ENCODE measurements at regions not wholly inside any gene's neighbourhood (a gene's known extent, or its start where the extent isn't known, plus 50 kb on each side); places are given as distances from the start of the nearest gene placed in this dataset.
"Not testable (repeated sequence)": the region's sequence is repeated elsewhere in the genome, so short reads cannot be mapped to it uniquely, and the experiment has no call there.

GRCh38 chr21:41582866-41583265 lies 74.9 kb upstream of the TMPRSS2 start:
- no peak for DNase-seq

GRCh38 chr21:41582298-41582840 lies 74.4 kb upstream of the TMPRSS2 start:
- DNase-seq, result no peak

- no peak for DNase-seq
Observed at GRCh38 chr21:41581592-41582228, 73.8 kb upstream of the TMPRSS2 start.

GRCh38 chr21:41580758-41581554 lies 73.0 kb upstream of the TMPRSS2 start:
- no peak for DNase-seq

GRCh38 chr21:41579692-41580091 lies 71.7 kb upstream of the TMPRSS2 start:
- no peak for DNase-seq

- DNase-seq, result no peak
Observed at GRCh38 chr21:41578716-41579115, 70.8 kb upstream of the TMPRSS2 start.

- DNase-seq, result no peak
Observed at GRCh38 chr21:41578083-41578482, 70.1 kb upstream of the TMPRSS2 start.

GRCh38 chr21:41576013-41576615 lies 68.2 kb upstream of the TMPRSS2 start:
- no peak for DNase-seq

- no peak for DNase-seq
Observed at GRCh38 chr21:41573902-41574690, 66.1 kb upstream of the TMPRSS2 start.

- DNase-seq, result no peak
Observed at GRCh38 chr21:41571938-41572510, 64.1 kb upstream of the TMPRSS2 start.

- DNase-seq, result no peak
Observed at GRCh38 chr21:41570791-41571355, 62.9 kb upstream of the TMPRSS2 start.

GRCh38 chr21:41568606-41569385 lies 60.8 kb upstream of the TMPRSS2 start:
- DNase-seq, result no peak

GRCh38 chr21:41567901-41568510 lies 60.0 kb upstream of the TMPRSS2 start:
- no peak for DNase-seq

GRCh38 chr21:41567237-41567636 lies 59.3 kb upstream of the TMPRSS2 start:
- DNase-seq, result not testable (repeated sequence)

- DNase-seq, result no peak
Observed at GRCh38 chr21:41566500-41567014, 58.6 kb upstream of the TMPRSS2 start.

GRCh38 chr21:41565550-41565949 lies 57.6 kb upstream of the TMPRSS2 start:
- DNase-seq, result no peak

GRCh38 chr21:41564871-41565274 lies 56.9 kb upstream of the TMPRSS2 start:
- DNase-seq, result no peak

- no peak for DNase-seq
Observed at GRCh38 chr21:41562101-41563000, 54.4 kb upstream of the TMPRSS2 start.

- DNase-seq, result no peak
Observed at GRCh38 chr21:41561701-41562100, 53.7 kb upstream of the TMPRSS2 start.
